SU-DHL-6 (cell line): ENCODE measurements at regions not wholly inside any gene's neighbourhood (a gene's known extent, or its start where the extent isn't known, plus 50 kb on each side); places are given as distances from the start of the nearest gene placed in this dataset.

Experiments
- H2AFZ ChIP-seq: fragments of 200-600 bp; sonication (generic); 2 replicates; pipeline ENCODE4 v1.6.1; 2014; ENCODE audit warnings: low read depth, mild to moderate bottlenecking, moderate library complexity, mixed read lengths, antibody characterized with exemption, low read length; ENCODE audit not compliant: severe bottlenecking
- H3F3A ChIP-seq: fragments of 200-600 bp; shearing (Covaris generic); 2 replicates; pipeline ENCODE4 v1.6.0; 2016; ENCODE audit warnings: antibody characterized with exemption, mild to moderate bottlenecking; ENCODE audit not compliant: insufficient read depth
- H3K27ac ChIP-seq: fragments of 200-600 bp; sonication (generic); 2 replicates; pipeline ENCODE4 v1.5.1; 2016; ENCODE audit warnings: low read depth, mild to moderate bottlenecking, low read length, moderate library complexity, mixed read lengths
- H3K27me3 ChIP-seq: fragments of 200-600 bp; sonication (generic), shearing (Covaris generic); 2 replicates; pipeline ENCODE4 v1.6.0; 2014; ENCODE audit warnings: mild to moderate bottlenecking, low read length
- H3K36me3 ChIP-seq: fragments of 200-600 bp; sonication (generic); 2 replicates; pipeline ENCODE4 v1.6.1; 2014; ENCODE audit warnings: mild to moderate bottlenecking, low read length, mixed read lengths
- H3K4me2 ChIP-seq: fragments of 300-600, 200-600 bp; shearing (Covaris generic), sonication (generic); 2 replicates; pipeline ENCODE4 v1.6.0; 2014; ENCODE audit warnings: low read length, low read depth, mild to moderate bottlenecking; ENCODE audit not compliant: poor library complexity, severe bottlenecking
- H3K4me3 ChIP-seq: fragments of 200-600 bp; sonication (generic); 2 replicates; pipeline ENCODE4 v1.5.1; 2014; ENCODE audit warnings: antibody characterized with exemption, low read length, mild to moderate bottlenecking, mixed read lengths; ENCODE audit not compliant: insufficient read depth, poor library complexity, severe bottlenecking
- H3K79me2 ChIP-seq: fragments of 200-600 bp; sonication (generic); 2 replicates; pipeline ENCODE4 v1.6.1; 2014; ENCODE audit warnings: mild to moderate bottlenecking, low read length, moderate library complexity; ENCODE audit not compliant: insufficient read depth
- H3K9ac ChIP-seq: fragments of 200-600 bp; sonication (generic); 2 replicates; pipeline ENCODE4 v1.7.0; 2014; ENCODE audit warnings: mild to moderate bottlenecking, low read length
- H3K9me2 ChIP-seq: fragments of 200-600 bp; sonication (generic); replicated peaks from 2 replicates; pipeline ENCODE4 v1.6.1; 2014; ENCODE audit warnings: low read length; ENCODE audit not compliant: insufficient read depth
- H3K9me3 ChIP-seq: fragments of 200-600 bp; sonication (generic); 2 replicates; pipeline ENCODE4 v1.6.1; 2014; ENCODE audit warnings: low read length, mixed read lengths; ENCODE audit not compliant: insufficient read depth
- H4K20me1 ChIP-seq: fragments of 200-600 bp; sonication (generic); 2 replicates; pipeline ENCODE4 v1.6.1; 2014; ENCODE audit warnings: low read depth, mild to moderate bottlenecking, antibody characterized with exemption, low read length, moderate library complexity, mixed read lengths
- CTCF ChIP-seq: fragments of 200-600 bp; sonication (generic); IDR thresholded peaks from one replicate; pipeline ENCODE4 v1.5.1; 2017; ENCODE audit warnings: antibody characterized with exemption, mild to moderate bottlenecking, low read length, moderate library complexity; ENCODE audit not compliant: insufficient read depth, poor library complexity, severe bottlenecking
- EZH2phosphoT487 ChIP-seq: fragments of 200-600 bp; sonication (generic), shearing (Covaris generic); conservative IDR thresholded peaks from 2 replicates; pipeline ENCODE4 v1.6.1; 2018; ENCODE audit warnings: mild to moderate bottlenecking, antibody characterized with exemption, low read length, moderate library complexity, mixed read lengths

- Histone ChIP-seq H3K36me3 (no peaks in the 10 kb centered on the region), H3K4me3 (no peak overlapping the region), H3K9me3 (no peaks in the 10 kb centered on the region), H4K20me1 (no peaks in the 10 kb centered on the region), H3K27me3 (no peaks in the 10 kb centered on the region), H3K27ac (no peak overlapping the region), H3K9ac (no peak overlapping the region), H2AFZ (no peak overlapping the region), H3F3A (no peaks in the 10 kb centered on the region), H3K4me2 (no peak overlapping the region), H3K9me2 (no peaks in the 10 kb centered on the region), H3K79me2 (no peaks in the 10 kb centered on the region)
- TF ChIP-seq EZH2phosphoT487 (no peak), CTCF (no peak)
Observed at GRCh38 chr5:85906460-85906859, 711.3 kb upstream of the COX7C start.

GRCh38 chr5:85910335-85910734 lies 707.4 kb upstream of the COX7C start:
- H3K36me3 ChIP-seq, result no peaks in the 10 kb centered on the region
- H3K4me3 ChIP-seq, result no peak overlapping the region
- H3K9me3 ChIP-seq, result no peaks in the 10 kb centered on the region
- no peaks in the 10 kb centered on the region for H3K79me2 ChIP-seq
- no peak overlapping the region for H3K27ac ChIP-seq
- no peaks in the 10 kb centered on the region for H3K27me3 ChIP-seq
- no peaks in the 10 kb centered on the region for H4K20me1 ChIP-seq
- no peak overlapping the region for H3K4me2 ChIP-seq
- no peak overlapping the region for H3K9ac ChIP-seq
- no peaks in the 10 kb centered on the region for H3K9me2 ChIP-seq
- TF ChIP-seq CTCF (no peak), EZH2phosphoT487 (no peak)
- H2AFZ ChIP-seq, result no peak overlapping the region
- H3F3A ChIP-seq, result no peaks in the 10 kb centered on the region

- no peaks in the 10 kb centered on the region for H3K9me2 ChIP-seq
- H3K4me2 ChIP-seq, result no peak overlapping the region
- no peak overlapping the region for H3K4me3 ChIP-seq
- H3K27me3 ChIP-seq, result no peaks in the 10 kb centered on the region
- H3K9me3 ChIP-seq, result no peaks in the 10 kb centered on the region
- no peaks in the 10 kb centered on the region for H3K36me3 ChIP-seq
- no peak for TF ChIP-seq CTCF
- TF ChIP-seq EZH2phosphoT487, result no peak
- no peaks in the 10 kb centered on the region for H3K79me2 ChIP-seq
- no peak overlapping the region for H3K9ac ChIP-seq
- no peak overlapping the region for H3K27ac ChIP-seq
- H4K20me1 ChIP-seq, result no peaks in the 10 kb centered on the region
- H3F3A ChIP-seq, result no peaks in the 10 kb centered on the region
- no peak overlapping the region for H2AFZ ChIP-seq
Observed at GRCh38 chr5:85920984-85921383, 696.8 kb upstream of the COX7C start.

GRCh38 chr5:85921590-85921989 lies 696.2 kb upstream of the COX7C start:
- no peak for TF ChIP-seq CTCF
- TF ChIP-seq EZH2phosphoT487, result no peak
- H3K79me2 ChIP-seq, result no peaks in the 10 kb centered on the region
- no peak overlapping the region for H2AFZ ChIP-seq
- H3K36me3 ChIP-seq, result no peaks in the 10 kb centered on the region
- no peaks in the 10 kb centered on the region for H3K9me3 ChIP-seq
- no peak overlapping the region for H3K27ac ChIP-seq
- H3K4me3 ChIP-seq, result no peak overlapping the region
- no peaks in the 10 kb centered on the region for H3K27me3 ChIP-seq
- no peaks in the 10 kb centered on the region for H3K9me2 ChIP-seq
- no peak overlapping the region for H3K9ac ChIP-seq
- H3K4me2 ChIP-seq, result no peak overlapping the region
- no peaks in the 10 kb centered on the region for H3F3A ChIP-seq
- no peaks in the 10 kb centered on the region for H4K20me1 ChIP-seq
